Nephron (organoid): ENCODE measurements at regions not wholly inside any gene's neighbourhood (a gene's known extent, or its start where the extent isn't known, plus 50 kb on each side); places are given as distances from the start of the nearest gene placed in this dataset.

ENCODE experiments used
- H3K27ac Mint-ChIP-seq, 3 experiments: 2 replicates each; pipeline ENCODE4 v1.8.0; 2020; ENCODE audit warnings: mixed read lengths in 3 of 3, mild to moderate bottlenecking in 2 of 3, moderate library complexity in 1 of 3
- H3K27me3 Mint-ChIP-seq: 2 replicates; pipeline ENCODE4 v1.8.0; 2021; ENCODE audit warnings: low read depth, mild to moderate bottlenecking, moderate library complexity, mixed read lengths
- H3K36me3 Mint-ChIP-seq: 2 replicates; pipeline ENCODE4 v1.8.0; 2020; ENCODE audit warnings: low read depth, mixed read lengths
- H3K4me1 Mint-ChIP-seq: 2 replicates; pipeline ENCODE4 v1.8.0; 2020; ENCODE audit warnings: mixed read lengths
- H3K4me3 Mint-ChIP-seq, 3 experiments: 2 replicates each; pipeline ENCODE4 v1.8.0; 2020; ENCODE audit warnings: mild to moderate bottlenecking in 3 of 3, mixed read lengths in 3 of 3, moderate library complexity in 2 of 3
- H3K9me3 Mint-ChIP-seq: 2 replicates; pipeline ENCODE4 v1.8.0; 2020; ENCODE audit warnings: mixed read lengths
- CTCF ChIP-seq, 3 experiments: fragments of 200-600 bp; sonication (generic); IDR thresholded peaks; one replicate each; pipeline ENCODE4 v1.5.0; 2021; ENCODE audit warnings: antibody characterized with exemption in 3 of 3; ENCODE audit not compliant: unreplicated experiment in 3 of 3

DNA sequence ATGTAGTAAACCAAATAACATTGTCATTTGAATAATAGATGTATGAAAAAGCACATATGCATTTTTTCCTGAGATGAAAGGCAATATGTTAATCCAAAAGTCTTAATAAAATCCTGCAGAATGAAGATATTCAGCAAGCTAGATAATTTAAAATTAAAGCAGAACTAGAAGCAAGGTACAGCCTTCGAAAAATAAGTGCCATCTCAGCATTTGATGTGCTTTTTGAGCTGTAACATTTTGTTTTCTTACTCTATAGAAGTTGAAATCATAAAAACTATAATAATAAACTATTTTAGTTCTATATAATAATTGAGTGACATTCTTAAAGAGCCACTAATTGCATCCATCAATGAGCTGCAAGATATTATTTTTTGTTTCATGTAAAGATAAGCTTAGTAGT, 410.4 kb upstream of the TRAM1L1 start:
- no peaks in the 10 kb centered on the region for H3K36me3 Mint-ChIP-seq
- peaks cover 3% of the 10 kb centered on the region for H3K27me3 Mint-ChIP-seq
- no peak overlapping the region for H3K27ac Mint-ChIP-seq
- H3K4me3 Mint-ChIP-seq: no peak overlapping the region
- peaks cover 10% of the 10 kb centered on the region for H3K4me1 Mint-ChIP-seq
- no peak for TF ChIP-seq CTCF (IDR thresholded peaks at IDR 0.05; ENCODE audit: unreplicated experiment in 3 of 3)
- no peaks in the 10 kb centered on the region for H3K9me3 Mint-ChIP-seq

GRCh38 chr4:117512414-117512813, 427.0 kb upstream of the TRAM1L1 start:
- TF ChIP-seq CTCF (IDR thresholded peaks at IDR 0.05; ENCODE audit: unreplicated experiment in 3 of 3): no peak
- no peaks in the 10 kb centered on the region for H3K36me3 Mint-ChIP-seq
- no peak overlapping the region for H3K27ac Mint-ChIP-seq
- peaks cover 3% of the 10 kb centered on the region for H3K9me3 Mint-ChIP-seq
- H3K4me1 Mint-ChIP-seq: peaks cover 8% of the 10 kb centered on the region
- H3K27me3 Mint-ChIP-seq: no peaks in the 10 kb centered on the region
- no peak overlapping the region for H3K4me3 Mint-ChIP-seq

GRCh38 chr4:117514391-117515175, 429.2 kb upstream of the TRAM1L1 start:
- Mint-ChIP-seq H3K36me3 (no peaks in the 10 kb centered on the region), H3K4me1 (peaks cover 8% of the 10 kb centered on the region), H3K27ac (no peak overlapping the region), H3K9me3 (peaks cover 22% of the 10 kb centered on the region), H3K4me3 (no peak overlapping the region), H3K27me3 (no peaks in the 10 kb centered on the region)
- no peak for TF ChIP-seq CTCF (IDR thresholded peaks at IDR 0.05; ENCODE audit: unreplicated experiment in 3 of 3)

GRCh38 chr4:117515921-117516320, 430.5 kb upstream of the TRAM1L1 start:
- peaks cover 8% of the 10 kb centered on the region for H3K4me1 Mint-ChIP-seq
- no peaks in the 10 kb centered on the region for H3K36me3 Mint-ChIP-seq
- TF ChIP-seq CTCF (IDR thresholded peaks at IDR 0.05; ENCODE audit: unreplicated experiment in 3 of 3): no peak
- H3K27me3 Mint-ChIP-seq: no peaks in the 10 kb centered on the region
- peak overlapping the region in 2 of 3 experiments; percentile 31 for H3K27ac Mint-ChIP-seq
- peaks cover 23% of the 10 kb centered on the region for H3K9me3 Mint-ChIP-seq
- no peak overlapping the region for H3K4me3 Mint-ChIP-seq

DNA sequence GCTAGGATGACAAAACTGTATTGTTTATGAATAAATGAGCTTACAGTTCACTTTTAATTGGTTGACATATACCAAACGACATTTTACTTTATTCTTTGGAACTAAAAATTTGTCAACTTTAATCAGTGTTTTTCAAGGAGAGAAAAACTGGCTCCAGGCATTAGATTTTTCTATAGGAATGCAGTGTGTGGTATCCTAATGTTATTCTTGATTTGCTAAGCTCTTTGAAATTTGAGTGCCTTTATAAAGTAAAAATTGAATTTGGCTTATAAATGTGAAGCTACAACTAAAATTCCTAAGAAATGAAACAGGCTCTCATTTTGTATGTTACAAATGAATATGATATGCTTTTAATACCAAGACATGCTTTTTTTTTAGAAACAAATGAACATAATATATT, 442.2 kb upstream of the TRAM1L1 start:
- TF ChIP-seq CTCF (IDR thresholded peaks at IDR 0.05; ENCODE audit: unreplicated experiment in 3 of 3): no peak
- Mint-ChIP-seq H3K36me3 (no peaks in the 10 kb centered on the region), H3K27me3 (no peaks in the 10 kb centered on the region), H3K27ac (no peak overlapping the region), H3K4me1 (peaks cover 10% of the 10 kb centered on the region), H3K4me3 (no peak overlapping the region), H3K9me3 (no peaks in the 10 kb centered on the region)

- Mint-ChIP-seq H3K27ac (no peak overlapping the region), H3K27me3 (no peaks in the 10 kb centered on the region)
- TF ChIP-seq CTCF (IDR thresholded peaks at IDR 0.05; ENCODE audit: unreplicated experiment in 3 of 3): no peak
Observed at GRCh38 chr4:117529401-117529800, 444.0 kb upstream of the TRAM1L1 start.

More at GRCh38 chr4:117529401-117529800, 444.0 kb upstream of the TRAM1L1 start:
- no peaks in the 10 kb centered on the region for H3K9me3 Mint-ChIP-seq
- no peak overlapping the region for H3K4me3 Mint-ChIP-seq
- H3K36me3 Mint-ChIP-seq: no peaks in the 10 kb centered on the region
- H3K4me1 Mint-ChIP-seq: peaks cover 10% of the 10 kb centered on the region
